K562 (cell line): ENCODE measurements at regions not wholly inside any gene's neighbourhood (a gene's known extent, or its start where the extent isn't known, plus 50 kb on each side); places are given as distances from the start of the nearest gene placed in this dataset.

Experiments used
- CREB1 ChIP-seq, 2 experiments: sonication (generic) in 1 of 2; formaldehyde crosslinking in 1 of 2; IDR thresholded peaks; 2 replicates each; pipeline versions ENCODE4 v1.6.1 to v1.8.0; 2012 to 2022; ENCODE audit warnings: inconsistent platforms in 1 of 2, mild to moderate bottlenecking in 1 of 2, missing genetic modification reagents in 1 of 2, moderate library complexity in 1 of 2
- ELF1 ChIP-seq: fragments of 200-800 bp; sonication (Bioruptor generic); IDR thresholded peaks from 2 replicates; pipeline ENCODE4 v1.6.1; 2016; ENCODE audit warnings: missing genetic modification characterization, missing compliant biosample characterization
- FOSL1 ChIP-seq: fragments of 200-800 bp; sonication (Bioruptor generic); conservative IDR thresholded peaks from 2 replicates; pipeline ENCODE4 v1.6.1; 2016; ENCODE audit warnings: missing genetic modification characterization, missing compliant biosample characterization
- KLF10 ChIP-seq: fragments of 250-450 bp; sonication (Bioruptor Pico); IDR thresholded peaks from 2 replicates; pipeline ENCODE4 v1.6.1; 2021; ENCODE audit warnings: matching md5 sums
- MAZ ChIP-seq, 2 experiments: fragments of 450-650 bp in 1 of 2; sonication (generic) in 1 of 2; formaldehyde crosslinking; IDR thresholded peaks in 1 of 2; conservative IDR thresholded peaks in 1 of 2; 2 replicates each; pipeline versions ENCODE4 v1.4.0 to v1.5.0; 2020; ENCODE audit warnings: mild to moderate bottlenecking in 1 of 2, missing genetic modification reagents in 1 of 2
- NFIC ChIP-seq: fragments of 450-650 bp; IDR thresholded peaks from 2 replicates; pipeline ENCODE4 v1.6.1; 2017; ENCODE audit warnings: mild to moderate bottlenecking, inconsistent platforms
- NR3C1 ChIP-seq: sonication (generic); formaldehyde crosslinking; IDR thresholded peaks from 2 replicates; pipeline ENCODE4 v1.8.1; 2022; ENCODE audit warnings: missing genetic modification reagents
- RBM22 ChIP-seq: fragments of 200-400 bp; formaldehyde crosslinking; IDR thresholded peaks from 2 replicates; pipeline ENCODE4 v1.6.1; 2018; ENCODE audit warnings: low read length, low read depth; ENCODE audit not compliant: poor library complexity, severe bottlenecking
- ZFP36 ChIP-seq: fragments of 150-350 bp; IDR thresholded peaks from 2 replicates; pipeline ENCODE4 v1.6.1; 2018; ENCODE audit warnings: low read length, low read depth; ENCODE audit not compliant: partially characterized antibody
- TF ChIP-seq, protein P1 (sequence below), 3 experiments: IDR thresholded peaks in 2 of 3; conservative IDR thresholded peaks in 1 of 3; 2 replicates each; pipeline ENCODE4 v1.5.1; 2011 to 2012; ENCODE audit warnings: low read length in 3 of 3, mild to moderate bottlenecking in 3 of 3, control low read depth in 2 of 3, improper control_type of control experiment in 1 of 3, inconsistent platforms in 1 of 3, low read depth in 1 of 3, mixed read lengths in 1 of 3, moderate library complexity in 1 of 3; ENCODE audit not compliant: insufficient read depth in 2 of 3

DNA sequence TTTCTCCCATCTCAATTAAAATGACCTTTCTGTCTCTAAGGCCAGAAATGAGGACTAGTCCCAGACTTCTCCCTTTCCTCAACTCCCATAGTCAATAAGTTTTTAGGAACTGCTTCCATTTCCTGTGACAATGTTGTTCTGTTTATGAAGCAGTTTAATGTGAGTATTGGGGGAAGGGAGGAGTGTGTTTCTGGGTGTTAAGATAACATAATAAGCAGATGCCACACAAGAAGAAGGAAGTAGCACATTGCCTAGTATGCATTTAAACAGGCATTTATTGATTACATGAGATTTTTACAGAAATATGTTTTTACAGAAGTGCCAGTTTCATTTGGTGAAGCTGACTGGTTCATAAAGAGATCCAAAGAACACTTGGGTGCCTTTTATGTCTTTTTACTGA, 65.6 kb upstream of the TNR start:
- TF ChIP-seq MAZ (CRISPR knock-in tag; conservative IDR thresholded peaks at IDR 0.05 in 1 of 2, IDR thresholded peaks at IDR 0.05 in 1 of 2) (no peak), FOSL1 (tag) (no peak), ELF1 (tag) (no peak), RBM22 (no peak), CREB1 (IDR thresholded peaks at IDR 0.05) (no peak), CREB1 (CRISPR knock-in tag; IDR thresholded peaks at IDR 0.05) (no peak), NR3C1 (CRISPR knock-in tag) (no peak), KLF10 (CRISPR knock-in tag) (no peak), NFIC (no peak), ZFP36 (no peak)
- TF ChIP-seq, protein P1, sequence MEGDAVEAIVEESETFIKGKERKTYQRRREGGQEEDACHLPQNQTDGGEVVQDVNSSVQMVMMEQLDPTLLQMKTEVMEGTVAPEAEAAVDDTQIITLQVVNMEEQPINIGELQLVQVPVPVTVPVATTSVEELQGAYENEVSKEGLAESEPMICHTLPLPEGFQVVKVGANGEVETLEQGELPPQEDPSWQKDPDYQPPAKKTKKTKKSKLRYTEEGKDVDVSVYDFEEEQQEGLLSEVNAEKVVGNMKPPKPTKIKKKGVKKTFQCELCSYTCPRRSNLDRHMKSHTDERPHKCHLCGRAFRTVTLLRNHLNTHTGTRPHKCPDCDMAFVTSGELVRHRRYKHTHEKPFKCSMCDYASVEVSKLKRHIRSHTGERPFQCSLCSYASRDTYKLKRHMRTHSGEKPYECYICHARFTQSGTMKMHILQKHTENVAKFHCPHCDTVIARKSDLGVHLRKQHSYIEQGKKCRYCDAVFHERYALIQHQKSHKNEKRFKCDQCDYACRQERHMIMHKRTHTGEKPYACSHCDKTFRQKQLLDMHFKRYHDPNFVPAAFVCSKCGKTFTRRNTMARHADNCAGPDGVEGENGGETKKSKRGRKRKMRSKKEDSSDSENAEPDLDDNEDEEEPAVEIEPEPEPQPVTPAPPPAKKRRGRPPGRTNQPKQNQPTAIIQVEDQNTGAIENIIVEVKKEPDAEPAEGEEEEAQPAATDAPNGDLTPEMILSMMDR (IDR thresholded peaks at IDR 0.05 in 2 of 3, conservative IDR thresholded peaks at IDR 0.05 in 1 of 3; ENCODE audit: insufficient read depth in 2 of 3, low read depth in 1 of 3, low read length in 3 of 3), result no peak
